H9 (cell line): ENCODE measurements at regions not wholly inside any gene's neighbourhood (a gene's known extent, or its start where the extent isn't known, plus 50 kb on each side); places are given as distances from the start of the nearest gene placed in this dataset.

Experiments used
- DNase-seq: peaks from one replicate; pipeline ENCODE4 v3.0.0-alpha.2; 2017
- H2AFZ ChIP-seq: one replicate; pipeline ENCODE4 v1.6.1; 2013; ENCODE audit warnings: mild to moderate bottlenecking, low read length, control low read depth, moderate library complexity
- H2AK5ac ChIP-seq: 2 replicates; pipeline ENCODE4 v1.6.1; 2013; ENCODE audit warnings: low read length, control low read depth, mixed read lengths; ENCODE audit not compliant: insufficient read length
- H2BK120ac ChIP-seq: one replicate; pipeline ENCODE4 v1.6.1; 2013; ENCODE audit warnings: low read depth, mild to moderate bottlenecking, low read length, control low read depth, inconsistent platforms; ENCODE audit not compliant: poor library complexity, severe bottlenecking
- H2BK12ac ChIP-seq: 2 replicates; pipeline ENCODE4 v1.6.1; 2013; ENCODE audit warnings: low read length, control low read depth, mixed read lengths, low read depth; ENCODE audit not compliant: insufficient read length
- H2BK15ac ChIP-seq: 2 replicates; pipeline ENCODE4 v1.6.1; 2013; ENCODE audit warnings: low read depth, low read length, control low read depth
- H2BK20ac ChIP-seq: one replicate; pipeline ENCODE4 v1.6.1; 2013; ENCODE audit warnings: low read depth, mild to moderate bottlenecking, low read length, control low read depth, inconsistent platforms; ENCODE audit not compliant: poor library complexity, severe bottlenecking
- H2BK5ac ChIP-seq: 2 replicates; pipeline ENCODE4 v1.6.1; 2013; ENCODE audit warnings: low read length, control low read depth, mixed read lengths; ENCODE audit not compliant: insufficient read length
- H3K14ac ChIP-seq: 2 replicates; pipeline ENCODE4 v1.6.1; 2013; ENCODE audit warnings: low read length, control low read depth; ENCODE audit not compliant: insufficient read depth
- H3K18ac ChIP-seq: 2 replicates; pipeline ENCODE4 v1.6.1; 2013; ENCODE audit warnings: low read depth, mild to moderate bottlenecking, mixed read lengths, low read length, control low read depth; ENCODE audit not compliant: insufficient read length
- H3K23ac ChIP-seq: 2 replicates; pipeline ENCODE4 v1.6.1; 2013; ENCODE audit warnings: low read length, control low read depth, mixed read lengths, low read depth; ENCODE audit not compliant: insufficient read length
- H3K23me2 ChIP-seq: 2 replicates; pipeline ENCODE4 v1.6.1; 2013; ENCODE audit warnings: low read depth, mild to moderate bottlenecking, mixed read lengths, low read length, control low read depth; ENCODE audit not compliant: insufficient read length, poor library complexity, severe bottlenecking
- H3K27ac ChIP-seq: 2 replicates; pipeline ENCODE4 v1.5.1; 2013; ENCODE audit warnings: low read length, control low read depth, mixed read lengths, low read depth; ENCODE audit not compliant: insufficient read length
- H3K27me3 ChIP-seq: 2 replicates; pipeline ENCODE4 v1.6.1; 2013; ENCODE audit warnings: low read length, control low read depth, inconsistent platforms; ENCODE audit not compliant: insufficient read depth
- H3K4ac ChIP-seq: 2 replicates; pipeline ENCODE4 v1.6.1; 2013; ENCODE audit warnings: low read depth, mild to moderate bottlenecking, control low read depth, inconsistent platforms, low read length, moderate library complexity
- H3K4me1 ChIP-seq: 2 replicates; pipeline ENCODE4 v1.6.1; 2013; ENCODE audit warnings: low read length, control low read depth, inconsistent platforms; ENCODE audit not compliant: insufficient read depth
- H3K4me2 ChIP-seq: 2 replicates; pipeline ENCODE4 v1.6.1; 2013; ENCODE audit warnings: low read length, control low read depth, mixed read lengths; ENCODE audit not compliant: insufficient read length, insufficient read depth
- H3K56ac ChIP-seq: 2 replicates; pipeline ENCODE4 v1.6.1; 2013; ENCODE audit warnings: low read depth, mild to moderate bottlenecking, mixed read lengths, low read length, control low read depth; ENCODE audit not compliant: insufficient read length
- H3K79me1 ChIP-seq: 2 replicates; pipeline ENCODE4 v1.6.1; 2013; ENCODE audit warnings: low read depth, mild to moderate bottlenecking, moderate library complexity, low read length, control low read depth, inconsistent platforms; ENCODE audit not compliant: insufficient read depth, poor library complexity, severe bottlenecking
- H3K79me2 ChIP-seq: 2 replicates; pipeline ENCODE4 v1.6.1; 2013; ENCODE audit warnings: low read length, control low read depth, inconsistent platforms; ENCODE audit not compliant: insufficient read depth
- H3K9ac ChIP-seq: 2 replicates; pipeline ENCODE4 v1.6.1; 2013; ENCODE audit warnings: low read length, control low read depth, mixed read lengths; ENCODE audit not compliant: insufficient read length; ENCODE audit errors: extremely low read depth
- H3K9me3 ChIP-seq: one replicate; pipeline ENCODE4 v1.6.1; 2013; ENCODE audit warnings: low read depth, low read length, inconsistent platforms; ENCODE audit not compliant: control insufficient read depth
- H3T11ph ChIP-seq: one replicate; pipeline ENCODE4 v1.6.1; 2013; ENCODE audit warnings: mild to moderate bottlenecking, low read length, control low read depth, inconsistent platforms
- H4K20me1 ChIP-seq: one replicate; pipeline ENCODE4 v1.6.1; 2013; ENCODE audit not compliant: control insufficient read depth, insufficient read length, insufficient read depth
- H4K5ac ChIP-seq: 2 replicates; pipeline ENCODE4 v1.6.1; 2013; ENCODE audit warnings: low read depth, mild to moderate bottlenecking, mixed read lengths, low read length, control low read depth; ENCODE audit not compliant: insufficient read length
- H4K8ac ChIP-seq: replicated peaks from 2 replicates; pipeline ENCODE4 v1.6.1; 2013; ENCODE audit warnings: low read length, control low read depth, mixed read lengths, low read depth; ENCODE audit not compliant: insufficient read length
- H4K91ac ChIP-seq: 2 replicates; pipeline ENCODE4 v1.6.1; 2013; ENCODE audit warnings: low read depth, mild to moderate bottlenecking, moderate library complexity, mixed read lengths, low read length, control low read depth; ENCODE audit not compliant: insufficient read length
- H3K27ac Mint-ChIP-seq, 3 experiments: 2 replicates in 2 of 3; 3 replicates in 1 of 3; pipeline ENCODE4 v1.8.0; 2020 to 2021; ENCODE audit warnings: mixed read lengths in 3 of 3, mild to moderate bottlenecking in 1 of 3, moderate library complexity in 1 of 3
- H3K27me3 Mint-ChIP-seq: 2 replicates; pipeline ENCODE4 v1.8.0; 2021; ENCODE audit warnings: low read depth, mild to moderate bottlenecking, moderate library complexity, mixed read lengths
- H3K36me3 Mint-ChIP-seq, 3 experiments: 2 replicates in 2 of 3; 3 replicates in 1 of 3; pipeline ENCODE4 v1.8.0; 2020 to 2021; ENCODE audit warnings: low read depth in 3 of 3, mixed read lengths in 3 of 3; ENCODE audit not compliant: insufficient read depth in 1 of 3
- H3K4me1 Mint-ChIP-seq, 2 experiments: 2 replicates each; pipeline ENCODE4 v1.8.0; 2020; ENCODE audit warnings: mixed read lengths in 2 of 2
- H3K4me3 Mint-ChIP-seq, 2 experiments: 2 replicates in 1 of 2; 3 replicates in 1 of 2; pipeline ENCODE4 v1.8.0; 2020 to 2021; ENCODE audit warnings: mild to moderate bottlenecking in 2 of 2, mixed read lengths in 2 of 2, moderate library complexity in 1 of 2
- H3K9me3 Mint-ChIP-seq, 2 experiments: 2 replicates in 1 of 2; 3 replicates in 1 of 2; pipeline ENCODE4 v1.8.0; 2020; ENCODE audit warnings: mild to moderate bottlenecking in 2 of 2, mixed read lengths in 2 of 2, moderate library complexity in 1 of 2
- WGBS: extraction: QIAGEN DNeasy Blood & Tissue Kit; methylation state at CpG from one replicate; pipeline ENCODE4 v1.1.7; 2013; ENCODE audit warnings: missing lambda C conversion rate, low lambda C conversion rate, mixed read lengths; ENCODE audit not compliant: insufficient read length; ENCODE audit errors: extremely low coverage; 5-methylcytosine and 5-hydroxymethylcytosine counted together
- TF ChIP-seq, protein P1 (sequence below): fragments of 200-600 bp; sonication (generic); conservative IDR thresholded peaks from 3 replicates; pipeline ENCODE4 v1.8.0; 2021; ENCODE audit warnings: antibody characterized with exemption, mild to moderate bottlenecking

DNA sequence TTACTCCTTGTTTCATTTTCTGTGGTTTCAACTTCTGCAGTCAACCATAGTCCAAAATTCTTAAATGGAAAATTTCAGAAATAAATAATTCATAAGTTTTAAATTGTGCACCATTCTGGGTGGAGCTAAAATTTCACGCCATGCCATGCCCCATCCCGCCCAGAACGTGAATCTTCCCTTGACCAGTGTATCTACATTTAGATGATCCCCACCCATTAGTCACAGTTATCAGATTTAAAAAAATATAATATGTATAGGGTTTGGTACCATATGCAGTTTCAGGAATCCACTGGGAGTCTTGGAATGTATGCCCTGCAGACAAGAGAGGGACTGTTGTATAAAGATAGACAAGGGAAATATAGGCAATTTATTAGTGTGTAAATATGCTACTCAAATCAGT lies 759.7 kb upstream of the ZNF608 start:
- Histone ChIP-seq H3K4ac (no peak overlapping the region), H2BK120ac (no peak overlapping the region), H3K23me2 (no peaks in the 10 kb centered on the region), H2BK20ac (no peak overlapping the region), H3K4me2 (no peak overlapping the region), H4K8ac (no peak overlapping the region), H2BK15ac (no peak overlapping the region), H4K5ac (no peak overlapping the region), H3K27ac (no peak overlapping the region), H3K56ac (no peak overlapping the region), H3K27me3 (no peaks in the 10 kb centered on the region), H2AFZ (no peak overlapping the region), H3K14ac (no peak overlapping the region), H3K4me1 (no peaks in the 10 kb centered on the region; the same call in 1 of the 2 replicates), H3K18ac (no peak overlapping the region), H2BK12ac (no peak overlapping the region), H3K9ac (no peak overlapping the region), H3K9me3 (no peaks in the 10 kb centered on the region), H2BK5ac (no peak overlapping the region), H3K23ac (no peak overlapping the region), H3K79me1 (no peaks in the 10 kb centered on the region), H3K79me2 (no peaks in the 10 kb centered on the region), H4K91ac (no peak overlapping the region), H4K20me1 (no peaks in the 10 kb centered on the region), H2AK5ac (no peak overlapping the region), H3T11ph (no peak overlapping the region)
- no peak for DNase-seq
- no peak overlapping the region for H3K27ac Mint-ChIP-seq
- H3K4me1 Mint-ChIP-seq: peaks cover 7 to 23% of the 10 kb centered on the region in 2 experiments
- H3K36me3 Mint-ChIP-seq: peaks cover 0 to 11% (median 0%) of the 10 kb centered on the region in 3 experiments; a peak in 3 of 7 replicates
- no CpG with 5 or more reads among the region's 3 CpGs for WGBS
- H3K9me3 Mint-ChIP-seq: peaks cover 3% of the 10 kb centered on the region in 2 experiments; a peak in 4 of 5 replicates
- no peak overlapping the region for H3K4me3 Mint-ChIP-seq
- no peaks in the 10 kb centered on the region for H3K27me3 Mint-ChIP-seq
- TF ChIP-seq, protein P1, sequence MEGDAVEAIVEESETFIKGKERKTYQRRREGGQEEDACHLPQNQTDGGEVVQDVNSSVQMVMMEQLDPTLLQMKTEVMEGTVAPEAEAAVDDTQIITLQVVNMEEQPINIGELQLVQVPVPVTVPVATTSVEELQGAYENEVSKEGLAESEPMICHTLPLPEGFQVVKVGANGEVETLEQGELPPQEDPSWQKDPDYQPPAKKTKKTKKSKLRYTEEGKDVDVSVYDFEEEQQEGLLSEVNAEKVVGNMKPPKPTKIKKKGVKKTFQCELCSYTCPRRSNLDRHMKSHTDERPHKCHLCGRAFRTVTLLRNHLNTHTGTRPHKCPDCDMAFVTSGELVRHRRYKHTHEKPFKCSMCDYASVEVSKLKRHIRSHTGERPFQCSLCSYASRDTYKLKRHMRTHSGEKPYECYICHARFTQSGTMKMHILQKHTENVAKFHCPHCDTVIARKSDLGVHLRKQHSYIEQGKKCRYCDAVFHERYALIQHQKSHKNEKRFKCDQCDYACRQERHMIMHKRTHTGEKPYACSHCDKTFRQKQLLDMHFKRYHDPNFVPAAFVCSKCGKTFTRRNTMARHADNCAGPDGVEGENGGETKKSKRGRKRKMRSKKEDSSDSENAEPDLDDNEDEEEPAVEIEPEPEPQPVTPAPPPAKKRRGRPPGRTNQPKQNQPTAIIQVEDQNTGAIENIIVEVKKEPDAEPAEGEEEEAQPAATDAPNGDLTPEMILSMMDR: no peak
